Keratinocyte (primary cell): ENCODE measurements at regions not wholly inside any gene's neighbourhood (a gene's known extent, or its start where the extent isn't known, plus 50 kb on each side); places are given as distances from the start of the nearest gene placed in this dataset.

Experiments
- DNase-seq: peaks from one replicate; pipeline ENCODE4 v3.0.0-alpha.2; 2011; ENCODE audit warnings: low read depth, missing footprints, low spot score
- FAIRE-seq: peaks from 2 replicates; lab custom pipeline; 2011; peaks lifted over from hg19 to GRCh38; lab: Jason Lieb, UNC
- H2AFZ ChIP-seq: 2 replicates; pipeline ENCODE4 v1.6.0; 2012; ENCODE audit warnings: low read length, control low read depth, inconsistent platforms; ENCODE audit not compliant: control insufficient read depth
- H3K27ac ChIP-seq: 2 replicates; pipeline ENCODE4 v1.5.1; 2011; ENCODE audit warnings: low read length; ENCODE audit not compliant: control insufficient read depth, insufficient read depth
- H3K27me3 ChIP-seq: 3 replicates; pipeline ENCODE4 v1.6.0; 2011; ENCODE audit warnings: low read length; ENCODE audit not compliant: control insufficient read depth, insufficient read depth; ENCODE audit errors: extremely low read depth
- H3K36me3 ChIP-seq, 2 experiments: 2 replicates in 1 of 2; 3 replicates in 1 of 2; pipeline ENCODE4 v1.5.1; 2011; ENCODE audit warnings: low read length in 2 of 2, mild to moderate bottlenecking in 1 of 2; ENCODE audit not compliant: control insufficient read depth in 2 of 2, insufficient read depth in 2 of 2; ENCODE audit errors: extremely low read depth in 1 of 2
- H3K4me1 ChIP-seq: 3 replicates; pipeline ENCODE4 v1.5.1; 2011; ENCODE audit warnings: low read length; ENCODE audit not compliant: control insufficient read depth, insufficient read depth; ENCODE audit errors: extremely low read depth
- H3K4me2 ChIP-seq: 3 replicates; pipeline ENCODE4 v1.6.0; 2011; ENCODE audit warnings: low read depth, low read length; ENCODE audit not compliant: control insufficient read depth, insufficient read depth; ENCODE audit errors: extremely low read depth
- H3K4me3 ChIP-seq, 3 experiments: fragments of 200-600 bp in 1 of 3; sonication (generic) in 1 of 3; 2 replicates in 2 of 3; 3 replicates in 1 of 3; pipeline ENCODE4 v1.5.1; 2011 to 2016; ENCODE audit warnings: low read length in 3 of 3, mild to moderate bottlenecking in 3 of 3, control low read depth in 2 of 3, inconsistent platforms in 1 of 3, low read depth in 1 of 3, mixed read lengths in 1 of 3, mixed run types in 1 of 3, moderate library complexity in 1 of 3; ENCODE audit not compliant: control insufficient read depth in 2 of 3, insufficient read depth in 2 of 3; ENCODE audit errors: extremely low read depth in 1 of 3
- H3K79me2 ChIP-seq: 2 replicates; pipeline ENCODE4 v1.6.0; 2012; ENCODE audit warnings: low read length; ENCODE audit not compliant: control insufficient read depth, insufficient read depth
- H3K9ac ChIP-seq: 3 replicates; pipeline ENCODE4 v1.6.0; 2011; ENCODE audit warnings: low read length; ENCODE audit not compliant: control insufficient read depth, insufficient read depth; ENCODE audit errors: extremely low read depth
- H3K9me1 ChIP-seq: 3 replicates; pipeline ENCODE4 v1.6.0; 2011; ENCODE audit warnings: low read length; ENCODE audit not compliant: control insufficient read depth, insufficient read depth; ENCODE audit errors: extremely low read depth
- H3K9me3 ChIP-seq: 2 replicates; pipeline ENCODE4 v1.5.1; 2012; ENCODE audit warnings: low read depth, low read length; ENCODE audit not compliant: control insufficient read depth
- H4K20me1 ChIP-seq: 3 replicates; pipeline ENCODE4 v1.6.0; 2011; ENCODE audit warnings: low read length; ENCODE audit not compliant: control insufficient read depth, insufficient read depth; ENCODE audit errors: extremely low read depth
- CTCF ChIP-seq, 3 experiments: IDR thresholded peaks in 1 of 3; conservative IDR thresholded peaks in 1 of 3; optimal IDR thresholded peaks in 1 of 3; 2 replicates in 2 of 3; 3 replicates in 1 of 3; pipeline versions ENCODE3 to v1.5.1; 2011; ENCODE audit warnings: low read length in 3 of 3, mild to moderate bottlenecking in 3 of 3, moderate library complexity in 2 of 3, control low read depth in 1 of 3, inconsistent platforms in 1 of 3; ENCODE audit not compliant: insufficient read depth in 2 of 3; ENCODE audit errors: extremely low read depth in 1 of 3
- EZH2 ChIP-seq: IDR thresholded peaks from one replicate; pipeline ENCODE4 v1.6.1; 2012; ENCODE audit warnings: inconsistent platforms, mild to moderate bottlenecking, low read length, moderate library complexity
- dilution Hi-C: fragments of 300-500 bp; cut with MboI; formaldehyde crosslinking; loops from one replicate; pipeline ENCODE4 v1.7.0; 2020; ENCODE audit warnings: low sequenced_read_pairs; ENCODE audit not compliant: extremely low pct_ligation_motif_present

DNA sequence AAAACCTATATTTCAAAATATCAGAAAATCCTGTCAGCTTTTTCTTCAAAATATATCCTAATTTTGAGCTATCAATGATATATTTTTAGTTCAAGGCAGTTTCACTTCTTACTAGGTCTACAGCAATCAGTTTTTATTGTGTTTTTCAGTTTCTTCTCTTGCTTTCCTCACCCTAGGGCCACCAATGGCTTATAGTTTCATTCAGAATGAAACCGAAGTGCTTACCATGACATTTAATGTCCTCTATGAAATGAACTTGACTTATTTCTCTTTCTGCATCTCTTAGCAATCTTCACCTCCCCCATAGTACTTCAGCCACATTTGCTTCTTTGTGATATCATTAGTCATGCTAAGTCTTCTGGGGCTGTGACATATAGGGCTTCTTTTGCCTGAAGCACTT lies 100.3 kb downstream of the ARL5B start:
- Histone ChIP-seq H2AFZ (no peak overlapping the region), H3K4me2 (no peak overlapping the region), H3K9me3 (no peaks in the 10 kb centered on the region), H3K4me3 (no peak overlapping the region), H3K27ac (no peak overlapping the region), H3K9ac (no peak overlapping the region), H4K20me1 (no peaks in the 10 kb centered on the region), H3K27me3 (no peaks in the 10 kb centered on the region), H3K36me3 (no peaks in the 10 kb centered on the region), H3K79me2 (no peaks in the 10 kb centered on the region), H3K4me1 (no peaks in the 10 kb centered on the region), H3K9me1 (no peaks in the 10 kb centered on the region)
- dilution Hi-C loops, result no loop called here
- TF ChIP-seq CTCF (optimal IDR thresholded peaks at IDR 0.05 in 1 of 3, IDR thresholded peaks at IDR 0.05 in 1 of 3, conservative IDR thresholded peaks at IDR 0.05 in 1 of 3; ENCODE audit: extremely low read depth in 1 of 3, insufficient read depth in 2 of 3, low read length in 3 of 3) (no peak), EZH2 (no peak)
- DNase-seq, result no peak
- FAIRE-seq, result no peak

DNA sequence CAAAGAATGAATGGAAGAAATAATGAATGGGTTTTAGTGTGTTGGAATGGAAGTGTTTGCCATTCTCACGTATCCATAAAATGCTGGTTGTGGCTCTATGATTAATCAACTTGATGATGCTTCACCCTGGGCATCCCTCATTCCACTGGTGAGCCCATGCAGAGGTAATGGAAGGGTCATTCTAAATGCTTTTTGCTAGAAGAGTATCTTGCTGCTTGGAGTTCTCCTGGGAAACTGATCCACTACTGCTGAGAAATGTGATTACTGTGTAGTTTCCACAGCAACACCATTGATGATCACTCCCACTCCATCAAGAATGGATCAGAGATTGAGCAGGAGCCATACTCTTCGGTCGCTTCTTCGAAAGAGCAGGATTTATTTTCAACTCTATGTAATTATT lies 101.6 kb downstream of the ARL5B start:
- Histone ChIP-seq H3K27me3 (no peaks in the 10 kb centered on the region), H4K20me1 (no peaks in the 10 kb centered on the region), H3K36me3 (no peaks in the 10 kb centered on the region), H2AFZ (no peak overlapping the region), H3K9ac (no peak overlapping the region), H3K9me1 (no peaks in the 10 kb centered on the region), H3K9me3 (no peaks in the 10 kb centered on the region), H3K79me2 (no peaks in the 10 kb centered on the region), H3K4me3 (no peak overlapping the region), H3K4me2 (no peak overlapping the region), H3K4me1 (no peaks in the 10 kb centered on the region), H3K27ac (no peak overlapping the region)
- DNase-seq (no peak), FAIRE-seq (no peak)
- dilution Hi-C loops, result no loop called here
- TF ChIP-seq CTCF (optimal IDR thresholded peaks at IDR 0.05 in 1 of 3, IDR thresholded peaks at IDR 0.05 in 1 of 3, conservative IDR thresholded peaks at IDR 0.05 in 1 of 3; ENCODE audit: extremely low read depth in 1 of 3, insufficient read depth in 2 of 3, low read length in 3 of 3), result no peak
- TF ChIP-seq EZH2, result no peak
